ENCODE measurements at regions not wholly inside any gene's neighbourhood (a gene's known extent, or its start where the extent isn't known, plus 50 kb on each side); places are given as distances from the start of the nearest gene placed in this dataset.

DNA sequence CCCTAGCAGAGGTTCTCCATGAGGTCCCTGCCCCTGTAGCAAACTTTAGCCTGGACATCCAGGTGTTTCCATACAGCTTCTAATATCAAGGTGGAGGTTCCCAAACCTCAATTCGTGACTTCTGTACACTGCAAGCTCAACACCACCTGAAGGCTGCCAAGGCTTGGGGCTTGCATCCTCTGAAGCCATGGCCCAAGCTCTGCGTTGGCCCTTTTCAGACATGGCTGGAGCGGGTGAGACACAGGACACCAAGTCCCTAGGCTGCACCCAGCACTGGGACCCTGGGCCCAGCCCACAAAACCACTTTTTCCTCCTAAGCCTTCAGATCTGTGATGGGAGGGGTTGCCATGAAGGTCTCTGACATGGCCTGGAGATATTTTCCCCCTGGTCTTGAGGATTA, 1292.0 kb downstream of the CDH8 start (continued):
- TF ChIP-seq, protein P1, sequence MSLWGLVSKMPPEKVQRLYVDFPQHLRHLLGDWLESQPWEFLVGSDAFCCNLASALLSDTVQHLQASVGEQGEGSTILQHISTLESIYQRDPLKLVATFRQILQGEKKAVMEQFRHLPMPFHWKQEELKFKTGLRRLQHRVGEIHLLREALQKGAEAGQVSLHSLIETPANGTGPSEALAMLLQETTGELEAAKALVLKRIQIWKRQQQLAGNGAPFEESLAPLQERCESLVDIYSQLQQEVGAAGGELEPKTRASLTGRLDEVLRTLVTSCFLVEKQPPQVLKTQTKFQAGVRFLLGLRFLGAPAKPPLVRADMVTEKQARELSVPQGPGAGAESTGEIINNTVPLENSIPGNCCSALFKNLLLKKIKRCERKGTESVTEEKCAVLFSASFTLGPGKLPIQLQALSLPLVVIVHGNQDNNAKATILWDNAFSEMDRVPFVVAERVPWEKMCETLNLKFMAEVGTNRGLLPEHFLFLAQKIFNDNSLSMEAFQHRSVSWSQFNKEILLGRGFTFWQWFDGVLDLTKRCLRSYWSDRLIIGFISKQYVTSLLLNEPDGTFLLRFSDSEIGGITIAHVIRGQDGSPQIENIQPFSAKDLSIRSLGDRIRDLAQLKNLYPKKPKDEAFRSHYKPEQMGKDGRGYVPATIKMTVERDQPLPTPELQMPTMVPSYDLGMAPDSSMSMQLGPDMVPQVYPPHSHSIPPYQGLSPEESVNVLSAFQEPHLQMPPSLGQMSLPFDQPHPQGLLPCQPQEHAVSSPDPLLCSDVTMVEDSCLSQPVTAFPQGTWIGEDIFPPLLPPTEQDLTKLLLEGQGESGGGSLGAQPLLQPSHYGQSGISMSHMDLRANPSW (CRISPR knock-in tag; IDR thresholded peaks at IDR 0.05) = no peak
- TF ChIP-seq EZH2 (IDR thresholded peaks at IDR 0.05; ENCODE audit: borderline replicate concordance, low read depth, low read length) = no peak

DNA sequence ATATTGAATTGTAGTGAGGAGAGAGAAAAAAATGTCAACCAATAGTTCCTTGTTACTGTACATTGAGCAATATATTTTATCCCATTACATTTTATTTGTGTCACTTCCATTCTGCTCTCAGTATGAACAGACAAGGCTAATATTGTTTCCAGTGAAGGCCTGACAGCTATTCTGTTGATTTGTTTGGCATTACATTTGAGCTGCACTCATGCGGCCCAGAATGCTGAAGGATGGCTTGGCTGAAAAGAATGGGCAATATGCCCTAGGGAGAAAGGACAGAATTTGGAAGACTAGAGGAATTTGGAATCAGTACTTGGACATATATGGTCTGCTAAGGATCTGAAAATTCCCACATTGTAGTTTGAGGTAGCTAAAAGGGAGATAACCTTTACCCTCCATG, 1294.4 kb downstream of the CDH8 start:
- DNase-seq (ENCODE audit: extremely low read depth in 1 of 4, low spot score in 3 of 4) (no peak), FAIRE-seq (no peak), ATAC-seq (no peak)
- no peak overlapping the region for H2AFZ ChIP-seq (ENCODE audit: low read depth, low read length)
- no peak overlapping the region for H3K27ac ChIP-seq (ENCODE audit: extremely low read depth, low read depth, low read length)
- peaks cover 2% of the 10 kb centered on the region; the same call in 1 of the 2 replicates for H3K9me3 ChIP-seq (replicated peaks; ENCODE audit: control insufficient read depth, insufficient read depth, low read depth, low read length)
- 0% methylated on average over 1 of the region's 1 CpG for WGBS (ENCODE audit: insufficient coverage, low coverage, missing lambda C conversion rate)
- ChIA-PET CTCF (ENCODE audit: low intra/inter-chr PET ratio) (no interaction called here), POLR2A (no interaction called here)
- TF ChIP-seq MED1 (CRISPR knock-in tag; IDR thresholded peaks at IDR 0.05; ENCODE audit: borderline replicate concordance) (no peak), PCBP2 (IDR thresholded peaks at IDR 0.05; ENCODE audit: low read depth, low read length, poor library complexity, severe bottlenecking) (no peak), POLR2B (IDR thresholded peaks at IDR 0.05; ENCODE audit: low read depth, partially characterized antibody) (no peak)
- no peaks in the 10 kb centered on the region for H3K9me1 ChIP-seq (ENCODE audit: control insufficient read depth, insufficient read depth, low read length)
- no peak overlapping the region for H3K9ac ChIP-seq (ENCODE audit: insufficient read depth in 1 of 2, low read depth in 2 of 2, low read length in 2 of 2)
- H3K36me3 ChIP-seq (ENCODE audit: control insufficient read depth, insufficient read depth, low read length) = no peaks in the 10 kb centered on the region
- H3K4me1 ChIP-seq (replicated peaks in 1 of 2; ENCODE audit: control insufficient read depth in 2 of 2, insufficient read depth in 2 of 2, low read length in 2 of 2) = no peaks in the 10 kb centered on the region
- H3K4me3 ChIP-seq = no peak overlapping the region
- no peaks in the 10 kb centered on the region for H3K27me3 ChIP-seq (ENCODE audit: control insufficient read depth in 2 of 2, insufficient read depth in 2 of 2, low read length in 2 of 2)
- no TSS peak for BruUV-seq (replicated peaks)
- H3K4me2 ChIP-seq (ENCODE audit: insufficient read depth, low read length) = no peak overlapping the region
- no peaks in the 10 kb centered on the region for H4K20me1 ChIP-seq (replicated peaks; ENCODE audit: control insufficient read depth, insufficient read depth, low read length)
- H3K79me2 ChIP-seq (ENCODE audit: control insufficient read depth, insufficient read depth, low read length) = no peaks in the 10 kb centered on the region
- intact Hi-C loops (cut with micrococcal nuclease) = no loop called here
- in situ Hi-C loops (cut with MboI) = no loop called here
